Sciatic nerve (tissue), 2 donors: ENCODE measurements at regions not wholly inside any gene's neighbourhood (a gene's known extent, or its start where the extent isn't known, plus 50 kb on each side); places are given as distances from the start of the nearest gene placed in this dataset.

Experiments used
- ATAC-seq: fragments of 200-7000 bp; cut with Tn5 transposase; one replicate; pipeline ENCODE4 v1.9.1; 2020; ENCODE audit warnings: mild to moderate bottlenecking, moderate library complexity
- DNase-seq: peaks from one replicate; pipeline ENCODE4 v3.0.0-alpha.2; 2020; ENCODE audit warnings: low spot score
- intact Hi-C: fragments of 100-400 bp; cut with DNase I; formaldehyde crosslinking; loops from one replicate; pipeline ENCODE4 v1.14.2; 2022
- donor health status: DM: no; HTN: no; CAD: no.
- donor health status: DM: no; HTN: no; CAD: no.

- DNase-seq (no peak), ATAC-seq (no peak)
- intact Hi-C loops: no loop called here
These were observed 420.5 kb downstream of the GXYLT1 start for GRCh38 chr12:41724216-41724615.

GRCh38 chr12:41719214-41719613 is 425.5 kb downstream of the GXYLT1 start:
- ATAC-seq (no peak), DNase-seq (no peak)
- intact Hi-C loops: no loop called here

GRCh38 chr12:41715256-41715655 is 429.4 kb downstream of the GXYLT1 start:
- ATAC-seq: no peak

GRCh38 chr12:41709463-41710285 is 435.0 kb downstream of the GXYLT1 start:
- intact Hi-C loops: no loop called here
- DNase-seq (no peak), ATAC-seq (peak; percentile 88)

More at GRCh38 chr12:41715256-41715655, 429.4 kb downstream of the GXYLT1 start:
- intact Hi-C loops: no loop called here
- DNase-seq: no peak

GRCh38 chr12:41709012-41709411 is 435.7 kb downstream of the GXYLT1 start:
- DNase-seq (no peak), ATAC-seq (no peak)
- intact Hi-C loops: no loop called here

GRCh38 chr12:41706376-41706775 is 438.3 kb downstream of the GXYLT1 start:
- no peak for DNase-seq
- intact Hi-C loops: no loop called here
- no peak for ATAC-seq

- no peak for ATAC-seq
- intact Hi-C loops: no loop called here
- no peak for DNase-seq
These were observed 442.6 kb downstream of the GXYLT1 start for GRCh38 chr12:41701943-41702601.

- no peak for DNase-seq
- intact Hi-C loops: no loop called here
- no peak for ATAC-seq
These were observed 443.7 kb downstream of the GXYLT1 start for GRCh38 chr12:41700940-41701339.

GRCh38 chr12:41699658-41700057 is 445.0 kb downstream of the GXYLT1 start:
- ATAC-seq: no peak
- intact Hi-C loops: no loop called here
- no peak for DNase-seq

- intact Hi-C loops: no loop called here
- ATAC-seq (no peak), DNase-seq (no peak)
These were observed 447.5 kb downstream of the GXYLT1 start for GRCh38 chr12:41697161-41697560.

- intact Hi-C loops: no loop called here
- ATAC-seq (no peak), DNase-seq (no peak)
These were observed 459.7 kb downstream of the GXYLT1 start for GRCh38 chr12:41684997-41685396.

GRCh38 chr12:41683513-41684240 is 461.0 kb downstream of the GXYLT1 start:
- intact Hi-C loops: no loop called here
- no peak for ATAC-seq
- DNase-seq: no peak

- DNase-seq: no peak
These were observed 461.7 kb downstream of the GXYLT1 start for GRCh38 chr12:41683023-41683422.

GRCh38 chr12:41681898-41682297 is 462.8 kb downstream of the GXYLT1 start:
- ATAC-seq: no peak
- DNase-seq: no peak
- intact Hi-C loops: no loop called here

More at GRCh38 chr12:41683023-41683422, 461.7 kb downstream of the GXYLT1 start:
- intact Hi-C loops: no loop called here
- ATAC-seq: no peak

GRCh38 chr12:41680155-41680554 is 464.5 kb downstream of the GXYLT1 start:
- ATAC-seq: no peak
- DNase-seq: no peak
- intact Hi-C loops: no loop called here

GRCh38 chr12:41663598-41664265 is 475.6 kb downstream of the PDZRN4 start:
- ATAC-seq: peak; percentile 59
- intact Hi-C loops: no loop called here
- no peak for DNase-seq

- ATAC-seq (no peak), DNase-seq (no peak)
- intact Hi-C loops: no loop called here
These were observed 473.1 kb downstream of the PDZRN4 start for GRCh38 chr12:41661141-41661765.

- intact Hi-C loops: no loop called here
- ATAC-seq (no peak), DNase-seq (no peak)
These were observed 468.3 kb downstream of the PDZRN4 start for GRCh38 chr12:41656454-41656853.
